ENCODE measurements at regions not wholly inside any gene's neighbourhood (a gene's known extent, or its start where the extent isn't known, plus 50 kb on each side); places are given as distances from the start of the nearest gene placed in this dataset.

DNA sequence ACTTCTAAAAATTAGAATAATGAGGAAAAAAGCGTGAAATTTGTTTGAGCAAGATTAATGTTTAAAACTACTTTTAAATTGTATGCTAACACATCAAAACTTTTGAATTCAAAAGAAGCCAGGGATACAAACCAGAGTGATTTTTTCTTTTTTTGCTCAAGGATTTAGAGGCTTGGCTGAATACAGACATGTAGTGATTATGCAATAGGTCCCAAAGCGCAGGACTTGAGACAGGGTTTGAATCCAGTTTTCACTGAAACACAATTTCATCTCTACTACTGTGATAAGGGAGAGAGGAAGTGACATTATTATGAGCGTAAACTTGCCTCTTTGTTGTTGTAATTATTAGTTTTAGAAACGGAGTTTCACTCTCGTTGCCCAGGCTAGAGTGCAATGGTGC is 207.3 kb downstream of the ZNF33B start:
- no peak overlapping the region for H3K9ac ChIP-seq (ENCODE audit: low read length)
- no peak overlapping the region for H3K4me3 ChIP-seq (ENCODE audit: low read depth, low read length)
- no peak overlapping the region for H4K91ac ChIP-seq (ENCODE audit: low read depth, low read length)
- no peaks in the 10 kb centered on the region for H3K4me1 ChIP-seq (ENCODE audit: control insufficient read depth in 1 of 2, insufficient read depth in 2 of 2, low read length in 2 of 2)
- no peaks in the 10 kb centered on the region for H3K79me1 ChIP-seq (ENCODE audit: low read length)
- no peak overlapping the region for H2AFZ ChIP-seq (ENCODE audit: insufficient read depth, low read length, poor library complexity)
- H2AK5ac ChIP-seq (ENCODE audit: low read length), result no peak overlapping the region
- no peak overlapping the region for H2BK120ac ChIP-seq (ENCODE audit: insufficient read depth, low read length, poor library complexity)
- H3K36me3 ChIP-seq (ENCODE audit: control insufficient read depth in 1 of 2, insufficient read depth in 2 of 2, low read length in 2 of 2), result no peaks in the 10 kb centered on the region
- H4K8ac ChIP-seq (ENCODE audit: low read depth, low read length), result no peak overlapping the region
- no peak overlapping the region for H3K27ac ChIP-seq (ENCODE audit: low read depth, low read length)
- no peak for DNase-seq
- no peak overlapping the region for H3K4me2 ChIP-seq (ENCODE audit: low read length)
- peaks cover 8% of the 10 kb centered on the region for H3K9me3 ChIP-seq (ENCODE audit: insufficient read depth, low read depth, low read length)
- H3K4ac ChIP-seq (ENCODE audit: low read depth, low read length), result no peak overlapping the region
- no peak overlapping the region for H3K23ac ChIP-seq (ENCODE audit: low read length)
- H2BK12ac ChIP-seq (ENCODE audit: low read length), result no peak overlapping the region
- no peak overlapping the region for H3K18ac ChIP-seq (ENCODE audit: low read length)
- H2BK5ac ChIP-seq (ENCODE audit: low read depth, low read length, poor library complexity), result no peak overlapping the region
- H4K12ac ChIP-seq (ENCODE audit: low read depth, low read length), result no peak overlapping the region
- no CpG with 5 or more reads among the region's 5 CpGs for WGBS (ENCODE audit: extremely low coverage, insufficient coverage, insufficient read length)
- H3K79me2 ChIP-seq (ENCODE audit: control insufficient read depth, insufficient read depth, low read length, poor library complexity), result no peaks in the 10 kb centered on the region
- no peak overlapping the region for H3K14ac ChIP-seq (ENCODE audit: low read length)
- no peaks in the 10 kb centered on the region for H3K27me3 ChIP-seq (ENCODE audit: insufficient read depth, low read length)

DNA sequence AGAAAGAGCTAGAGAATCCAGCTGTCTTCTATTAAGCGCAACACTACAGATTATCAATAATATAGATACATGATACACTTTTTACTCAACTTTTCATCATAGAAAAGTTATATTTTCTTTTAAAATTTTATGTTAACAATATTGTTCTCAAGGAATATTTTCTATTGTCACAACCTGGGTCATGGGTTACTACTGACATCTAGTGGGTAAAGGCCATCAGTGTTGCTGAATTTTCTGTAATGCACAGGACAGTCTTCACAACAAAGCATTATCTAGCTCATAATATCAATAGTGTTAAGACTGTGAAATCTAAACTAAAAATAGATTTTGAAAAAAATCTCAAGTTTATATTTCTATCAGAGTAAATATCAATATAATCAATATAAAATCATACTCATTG is 209.8 kb downstream of the ZNF33B start:
- no peak overlapping the region for H3K27ac ChIP-seq (ENCODE audit: low read depth, low read length)
- no peaks in the 10 kb centered on the region for H3K79me2 ChIP-seq (ENCODE audit: control insufficient read depth, insufficient read depth, low read length, poor library complexity)
- no peak overlapping the region for H2AK5ac ChIP-seq (ENCODE audit: low read length)
- H3K36me3 ChIP-seq (ENCODE audit: control insufficient read depth in 1 of 2, insufficient read depth in 2 of 2, low read length in 2 of 2), result no peaks in the 10 kb centered on the region
- H3K4ac ChIP-seq (ENCODE audit: low read depth, low read length), result no peak overlapping the region
- no peak overlapping the region for H4K12ac ChIP-seq (ENCODE audit: low read depth, low read length)
- H3K79me1 ChIP-seq (ENCODE audit: low read length), result no peaks in the 10 kb centered on the region
- H3K9ac ChIP-seq (ENCODE audit: low read length), result no peak overlapping the region
- H3K27me3 ChIP-seq (ENCODE audit: insufficient read depth, low read length), result no peaks in the 10 kb centered on the region
- no peak overlapping the region for H3K23ac ChIP-seq (ENCODE audit: low read length)
- H2AFZ ChIP-seq (ENCODE audit: insufficient read depth, low read length, poor library complexity), result no peak overlapping the region
- no peaks in the 10 kb centered on the region for H3K4me1 ChIP-seq (ENCODE audit: control insufficient read depth in 1 of 2, insufficient read depth in 2 of 2, low read length in 2 of 2)
- H3K18ac ChIP-seq (ENCODE audit: low read length), result no peak overlapping the region
- peaks cover 13% of the 10 kb centered on the region for H3K9me3 ChIP-seq (ENCODE audit: insufficient read depth, low read depth, low read length)
- no peak overlapping the region for H2BK12ac ChIP-seq (ENCODE audit: low read length)
- WGBS (ENCODE audit: extremely low coverage, insufficient coverage, insufficient read length), result no CpG with 5 or more reads among the region's 1 CpG
- H3K4me2 ChIP-seq (ENCODE audit: low read length), result no peak overlapping the region
- H3K4me3 ChIP-seq (ENCODE audit: low read depth, low read length), result no peak overlapping the region
- H2BK5ac ChIP-seq (ENCODE audit: low read depth, low read length, poor library complexity), result no peak overlapping the region
- H2BK120ac ChIP-seq (ENCODE audit: insufficient read depth, low read length, poor library complexity), result no peak overlapping the region
- no peak overlapping the region for H4K91ac ChIP-seq (ENCODE audit: low read depth, low read length)
- peak in 1 of 2 donors; percentile 52 for DNase-seq
- H3K14ac ChIP-seq (ENCODE audit: low read length), result no peak overlapping the region
- H4K8ac ChIP-seq (ENCODE audit: low read depth, low read length), result no peak overlapping the region

DNA sequence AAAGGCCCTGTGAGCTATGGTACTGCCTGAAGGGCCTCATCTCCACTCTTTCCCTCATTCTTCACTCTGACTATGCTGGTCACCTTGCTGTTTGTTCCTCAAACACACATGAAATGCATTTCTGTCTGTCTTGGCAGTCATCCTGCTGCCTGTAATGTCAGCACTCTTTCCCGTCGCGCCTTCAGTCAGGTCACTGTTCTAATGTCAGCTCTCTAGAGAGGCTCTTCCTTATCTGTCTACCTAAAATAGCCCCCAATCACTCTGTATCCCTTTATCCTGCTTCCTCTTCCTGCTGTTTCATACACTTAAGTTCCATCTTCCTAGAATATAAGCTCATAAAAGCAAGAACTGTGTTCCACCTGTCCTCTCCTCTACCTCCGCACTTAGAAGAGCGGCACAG is 215.5 kb downstream of the ZNF33B start:
- Histone ChIP-seq H2AFZ (ENCODE audit: insufficient read depth, low read length, poor library complexity) (no peak overlapping the region), H3K9me3 (ENCODE audit: insufficient read depth, low read depth, low read length) (peaks cover 40% of the 10 kb centered on the region), H4K91ac (ENCODE audit: low read depth, low read length) (no peak overlapping the region), H3K9ac (ENCODE audit: low read length) (no peak overlapping the region), H3K27me3 (ENCODE audit: insufficient read depth, low read length) (no peaks in the 10 kb centered on the region), H3K27ac (ENCODE audit: low read depth, low read length) (no peak overlapping the region), H3K36me3 (ENCODE audit: control insufficient read depth in 1 of 2, insufficient read depth in 2 of 2, low read length in 2 of 2) (no peaks in the 10 kb centered on the region), H3K4me3 (ENCODE audit: low read depth, low read length) (no peak overlapping the region), H4K8ac (ENCODE audit: low read depth, low read length) (no peak overlapping the region), H3K14ac (ENCODE audit: low read length) (no peak overlapping the region), H3K79me2 (ENCODE audit: control insufficient read depth, insufficient read depth, low read length, poor library complexity) (no peaks in the 10 kb centered on the region), H2BK5ac (ENCODE audit: low read depth, low read length, poor library complexity) (no peak overlapping the region), H3K18ac (ENCODE audit: low read length) (no peak overlapping the region), H3K4me1 (ENCODE audit: control insufficient read depth in 1 of 2, insufficient read depth in 2 of 2, low read length in 2 of 2) (no peaks in the 10 kb centered on the region), H3K79me1 (ENCODE audit: low read length) (no peaks in the 10 kb centered on the region), H4K12ac (ENCODE audit: low read depth, low read length) (no peak overlapping the region), H2BK120ac (ENCODE audit: insufficient read depth, low read length, poor library complexity) (no peak overlapping the region), H2BK12ac (ENCODE audit: low read length) (no peak overlapping the region), H3K4me2 (ENCODE audit: low read length) (no peak overlapping the region), H2AK5ac (ENCODE audit: low read length) (no peak overlapping the region), H3K4ac (ENCODE audit: low read depth, low read length) (no peak overlapping the region), H3K23ac (ENCODE audit: low read length) (no peak overlapping the region)
- WGBS (ENCODE audit: extremely low coverage, insufficient coverage, insufficient read length), result no CpG with 5 or more reads among the region's 5 CpGs
- no peak for DNase-seq

DNA sequence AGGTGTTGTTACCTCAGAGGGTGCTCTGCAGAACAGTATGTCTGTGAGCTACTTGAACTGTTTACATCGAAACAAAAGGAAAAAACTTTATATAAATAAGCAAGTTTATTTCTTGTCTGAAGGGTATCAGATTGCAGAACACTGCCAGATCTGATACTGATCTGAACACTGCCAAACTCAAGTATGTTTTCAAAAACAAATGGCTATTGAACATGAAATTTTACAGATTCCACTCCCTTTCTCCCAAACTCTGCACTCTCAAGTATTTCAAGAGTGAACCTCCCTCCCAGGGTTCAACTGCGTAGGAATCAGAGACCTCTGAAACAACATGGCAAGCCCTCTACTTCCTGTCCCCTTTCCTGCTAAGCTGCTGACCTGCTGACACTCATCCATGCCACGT is 216.6 kb downstream of the ZNF33B start:
- H2BK120ac ChIP-seq (ENCODE audit: insufficient read depth, low read length, poor library complexity), result no peak overlapping the region
- no peak overlapping the region for H2AK5ac ChIP-seq (ENCODE audit: low read length)
- H3K23ac ChIP-seq (ENCODE audit: low read length), result no peak overlapping the region
- WGBS (ENCODE audit: extremely low coverage, insufficient coverage, insufficient read length), result no CpG with 5 or more reads among the region's 3 CpGs
- H3K79me1 ChIP-seq (ENCODE audit: low read length), result no peaks in the 10 kb centered on the region
- H3K9me3 ChIP-seq (ENCODE audit: insufficient read depth, low read depth, low read length), result peaks cover 42% of the 10 kb centered on the region
- no peak for DNase-seq
- H3K27me3 ChIP-seq (ENCODE audit: insufficient read depth, low read length), result no peaks in the 10 kb centered on the region
- H3K4me2 ChIP-seq (ENCODE audit: low read length), result no peak overlapping the region
- no peak overlapping the region for H4K91ac ChIP-seq (ENCODE audit: low read depth, low read length)
- no peak overlapping the region for H2AFZ ChIP-seq (ENCODE audit: insufficient read depth, low read length, poor library complexity)
- H3K36me3 ChIP-seq (ENCODE audit: control insufficient read depth in 1 of 2, insufficient read depth in 2 of 2, low read length in 2 of 2), result no peaks in the 10 kb centered on the region
- H4K8ac ChIP-seq (ENCODE audit: low read depth, low read length), result no peak overlapping the region
- H2BK5ac ChIP-seq (ENCODE audit: low read depth, low read length, poor library complexity), result no peak overlapping the region
- H3K79me2 ChIP-seq (ENCODE audit: control insufficient read depth, insufficient read depth, low read length, poor library complexity), result no peaks in the 10 kb centered on the region
- H2BK12ac ChIP-seq (ENCODE audit: low read length), result no peak overlapping the region
- H3K9ac ChIP-seq (ENCODE audit: low read length), result peak overlapping the region; percentile 18
- no peak overlapping the region for H3K14ac ChIP-seq (ENCODE audit: low read length)
- H3K4me3 ChIP-seq (ENCODE audit: low read depth, low read length), result no peak overlapping the region
- no peak overlapping the region for H3K18ac ChIP-seq (ENCODE audit: low read length)
- H4K12ac ChIP-seq (ENCODE audit: low read depth, low read length), result no peak overlapping the region
- no peaks in the 10 kb centered on the region for H3K4me1 ChIP-seq (ENCODE audit: control insufficient read depth in 1 of 2, insufficient read depth in 2 of 2, low read length in 2 of 2)
- H3K4ac ChIP-seq (ENCODE audit: low read depth, low read length), result no peak overlapping the region
- no peak overlapping the region for H3K27ac ChIP-seq (ENCODE audit: low read depth, low read length)

Data from trophoblast cell (in vitro differentiated cells and primary cell).